ENCODE measurements at regions not wholly inside any gene's neighbourhood (a gene's known extent, or its start where the extent isn't known, plus 50 kb on each side); places are given as distances from the start of the nearest gene placed in this dataset.
A peak's percentile ranks its signal among the peaks of the same experiment; 100 is the strongest.

GRCh38 chr3:177810162-177810623 is 612.9 kb upstream of the TBL1XR1 start:
- no peak overlapping the region for H3K4me3 ChIP-seq (ENCODE audit: low read depth, low read length)
- no peak for DNase-seq (ENCODE audit: low read depth)
- TF ChIP-seq CTCF (IDR thresholded peaks at IDR 0.05; ENCODE audit: low read depth, low read length, missing control alignments): no peak

GRCh38 chr3:177811112-177811511 is 613.8 kb upstream of the TBL1XR1 start:
- no peak for DNase-seq (ENCODE audit: low read depth)
- H3K4me3 ChIP-seq (ENCODE audit: low read depth, low read length): no peak overlapping the region
- no peak for TF ChIP-seq CTCF (IDR thresholded peaks at IDR 0.05; ENCODE audit: low read depth, low read length, missing control alignments)

GRCh38 chr3:177811835-177812234 is 614.6 kb upstream of the TBL1XR1 start:
- DNase-seq (ENCODE audit: low read depth): no peak
- TF ChIP-seq CTCF (IDR thresholded peaks at IDR 0.05; ENCODE audit: low read depth, low read length, missing control alignments): no peak
- H3K4me3 ChIP-seq (ENCODE audit: low read depth, low read length): no peak overlapping the region

- TF ChIP-seq CTCF (IDR thresholded peaks at IDR 0.05; ENCODE audit: low read depth, low read length, missing control alignments): no peak
Observed at GRCh38 chr3:177812492-177812891, 615.2 kb upstream of the TBL1XR1 start.

GRCh38 chr3:177813322-177813721 is 616.0 kb upstream of the TBL1XR1 start:
- no peak for DNase-seq (ENCODE audit: low read depth)
- no peak overlapping the region for H3K4me3 ChIP-seq (ENCODE audit: low read depth, low read length)
- no peak for TF ChIP-seq CTCF (IDR thresholded peaks at IDR 0.05; ENCODE audit: low read depth, low read length, missing control alignments)

More at GRCh38 chr3:177812492-177812891, 615.2 kb upstream of the TBL1XR1 start:
- H3K4me3 ChIP-seq (ENCODE audit: low read depth, low read length): no peak overlapping the region
- no peak for DNase-seq (ENCODE audit: low read depth)

- peak; percentile 10 for TF ChIP-seq CTCF (IDR thresholded peaks at IDR 0.05; ENCODE audit: low read depth, low read length, missing control alignments)
- no peak for DNase-seq (ENCODE audit: low read depth)
- H3K4me3 ChIP-seq (ENCODE audit: low read depth, low read length): no peak overlapping the region
Observed at GRCh38 chr3:177816667-177817208, 619.5 kb upstream of the TBL1XR1 start.

GRCh38 chr3:177817751-177818150 is 620.5 kb upstream of the TBL1XR1 start:
- no peak overlapping the region for H3K4me3 ChIP-seq (ENCODE audit: low read depth, low read length)
- DNase-seq (ENCODE audit: low read depth): no peak
- TF ChIP-seq CTCF (IDR thresholded peaks at IDR 0.05; ENCODE audit: low read depth, low read length, missing control alignments): no peak

Data from GM12864 (cell line).